GM18519 (cell line): ENCODE measurements at regions not wholly inside any gene's neighbourhood (a gene's known extent, or its start where the extent isn't known, plus 50 kb on each side); places are given as distances from the start of the nearest gene placed in this dataset.

Experiments
- ATAC-seq: cut with Tn5 transposase; IDR thresholded peaks from one replicate; pipeline ENCODE4 v1.9.1; 2021; ENCODE audit warnings: mild to moderate bottlenecking, moderate library complexity; ENCODE audit not compliant: unreplicated experiment, low FRiP score

DNA sequence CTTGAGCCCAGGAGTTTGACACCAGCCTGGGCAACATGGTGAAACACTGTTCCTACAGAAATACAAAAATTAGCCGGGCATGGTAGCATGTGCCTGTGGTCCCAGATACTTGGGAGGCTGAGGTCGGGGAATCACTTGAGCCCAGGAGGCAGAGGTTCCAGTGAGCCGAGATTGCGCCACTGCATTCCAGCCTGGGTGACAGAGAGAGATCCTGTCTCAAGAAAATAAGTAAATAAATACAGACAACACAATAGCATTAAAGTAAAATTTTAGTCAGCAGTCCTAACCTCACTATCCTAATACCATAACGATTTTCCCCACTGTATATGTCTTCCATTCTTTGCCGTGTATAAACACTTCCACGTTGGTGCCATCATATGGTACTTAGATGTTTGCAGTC is 83.0 kb upstream of the MBOAT2 start:
- no peak for ATAC-seq

DNA sequence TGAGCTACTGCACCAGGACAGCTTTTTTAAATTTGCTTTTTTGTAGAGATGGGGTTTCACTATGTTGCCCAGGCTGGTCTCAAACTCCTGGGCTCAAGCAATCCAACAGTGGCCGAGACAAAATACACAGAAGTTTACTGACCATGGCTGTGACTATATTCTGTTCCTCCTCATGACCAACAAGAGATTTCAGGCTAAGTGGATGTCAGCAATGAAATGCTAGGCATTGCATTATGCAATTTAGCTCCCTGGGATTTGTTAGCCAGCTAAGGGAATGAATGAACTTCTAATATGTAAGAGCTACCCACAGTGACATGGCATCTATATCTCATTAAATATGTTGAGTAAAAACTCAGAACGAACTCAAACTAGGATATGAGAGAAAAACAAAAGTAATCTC is 81.9 kb upstream of the MBOAT2 start:
- ATAC-seq, result no peak

DNA sequence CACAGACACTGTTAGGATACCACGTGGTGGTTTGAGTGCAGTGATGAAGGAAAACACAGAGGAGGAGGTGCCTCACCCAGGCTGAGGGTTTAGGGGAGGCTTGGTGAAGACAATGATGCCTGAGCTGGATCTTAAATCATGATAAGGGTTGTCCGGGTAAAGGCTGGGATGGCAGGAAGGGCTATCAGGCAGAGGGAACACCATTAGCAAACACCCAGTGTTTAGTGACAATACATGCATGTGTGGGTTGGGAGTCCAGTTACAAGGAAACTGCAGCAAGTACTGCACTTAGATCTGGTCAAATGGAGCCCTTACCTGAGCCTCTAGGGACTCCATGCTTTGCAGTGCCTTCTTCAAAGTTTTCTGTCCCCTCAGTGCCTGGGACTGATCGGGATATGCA is 79.8 kb upstream of the MBOAT2 start:
- no peak for ATAC-seq

DNA sequence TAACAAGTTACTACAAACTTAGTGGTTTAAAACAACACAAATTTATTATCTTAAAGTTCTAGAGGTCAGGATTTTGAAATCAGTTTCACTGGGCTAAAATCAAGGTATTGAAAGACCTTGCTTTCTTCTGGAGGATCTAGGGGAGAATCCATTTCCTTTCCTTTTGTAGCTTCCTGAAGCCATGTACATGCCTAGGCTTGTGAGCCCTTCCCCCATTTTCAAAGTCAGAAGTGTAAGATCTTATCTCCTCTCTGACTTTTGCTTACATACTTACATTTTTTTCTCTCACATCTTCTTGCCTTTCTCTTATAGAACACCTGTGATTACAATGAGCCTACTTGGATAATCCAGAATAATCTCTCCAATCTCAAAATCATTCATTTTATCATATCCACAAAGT is 78.7 kb upstream of the MBOAT2 start:
- ATAC-seq, result no peak

DNA sequence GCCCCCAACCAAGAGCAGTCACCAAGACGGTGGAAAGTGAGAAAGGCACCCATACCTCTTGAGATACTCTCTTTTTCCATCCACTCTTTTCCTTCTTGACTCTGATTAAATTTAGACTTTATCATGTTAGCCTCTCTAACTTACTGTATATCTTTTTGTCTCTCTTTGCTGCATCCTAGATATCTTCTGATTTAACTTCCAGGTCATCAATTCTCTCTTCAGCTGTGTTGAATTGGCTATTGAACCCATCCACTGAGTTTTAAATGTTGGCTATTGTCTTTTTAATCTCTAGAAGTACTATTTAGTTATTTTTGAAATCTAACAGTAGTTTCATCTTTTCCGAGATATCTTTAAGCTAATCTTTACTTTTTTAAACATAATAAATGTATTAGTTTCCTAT is 78.3 kb upstream of the MBOAT2 start:
- ATAC-seq, result no peak

DNA sequence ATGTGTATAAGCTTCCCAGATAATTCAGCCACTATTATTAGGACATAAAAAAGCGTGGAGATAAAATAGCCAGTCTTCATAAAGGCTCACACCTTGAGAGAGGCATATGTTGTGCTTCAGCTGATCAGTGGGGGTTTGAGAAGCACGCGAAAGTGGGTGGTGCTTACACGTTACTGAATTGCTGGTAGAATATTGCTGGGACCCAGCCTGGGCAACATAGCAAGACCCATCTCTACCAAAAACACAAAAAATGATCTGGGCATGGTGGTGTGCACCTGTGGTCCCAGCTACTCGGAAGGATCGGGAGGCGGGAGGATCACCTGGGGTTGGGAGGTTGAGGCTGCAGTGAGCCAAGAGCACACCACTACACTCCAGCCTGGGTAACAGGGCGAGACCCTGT is 74.9 kb upstream of the MBOAT2 start:
- ATAC-seq, result no peak

DNA sequence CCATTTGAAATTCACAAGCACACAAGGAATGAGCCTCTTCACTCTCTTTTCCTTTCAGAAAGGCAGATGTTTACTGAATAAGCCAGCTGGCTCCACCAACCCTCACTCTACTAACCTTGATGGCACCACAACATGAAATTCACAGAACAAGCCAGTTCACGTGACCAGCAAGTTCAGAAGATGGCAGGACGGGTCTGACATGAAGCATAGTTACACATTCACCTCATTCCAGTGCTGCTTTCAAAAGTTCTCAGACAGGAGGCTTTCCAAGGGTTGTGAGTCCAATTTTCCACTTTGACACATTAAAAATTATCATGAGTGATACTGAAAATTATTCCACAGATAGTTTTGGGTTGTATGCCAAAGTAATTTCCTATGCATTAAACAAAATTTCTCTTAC is 74.2 kb upstream of the MBOAT2 start:
- ATAC-seq, result no peak

DNA sequence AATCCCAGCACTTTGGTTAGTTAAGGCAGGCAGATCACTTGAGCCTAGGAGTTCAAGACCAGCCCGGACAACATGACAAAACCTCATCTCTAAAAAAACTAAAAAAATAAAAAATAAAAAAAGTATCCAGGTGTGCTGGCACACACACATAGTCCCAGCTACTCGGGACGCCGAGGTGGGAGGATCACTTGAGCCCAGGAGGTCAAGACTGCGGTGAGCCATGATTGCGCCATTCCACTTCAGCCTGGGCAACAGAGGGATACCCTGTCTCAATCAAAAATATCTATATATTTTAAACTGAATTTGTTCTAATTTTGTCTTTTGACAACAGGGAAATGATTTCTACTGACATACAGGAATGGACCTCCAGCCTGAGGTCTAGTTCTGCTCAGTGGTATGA is 73.3 kb upstream of the MBOAT2 start:
- ATAC-seq, result no peak

DNA sequence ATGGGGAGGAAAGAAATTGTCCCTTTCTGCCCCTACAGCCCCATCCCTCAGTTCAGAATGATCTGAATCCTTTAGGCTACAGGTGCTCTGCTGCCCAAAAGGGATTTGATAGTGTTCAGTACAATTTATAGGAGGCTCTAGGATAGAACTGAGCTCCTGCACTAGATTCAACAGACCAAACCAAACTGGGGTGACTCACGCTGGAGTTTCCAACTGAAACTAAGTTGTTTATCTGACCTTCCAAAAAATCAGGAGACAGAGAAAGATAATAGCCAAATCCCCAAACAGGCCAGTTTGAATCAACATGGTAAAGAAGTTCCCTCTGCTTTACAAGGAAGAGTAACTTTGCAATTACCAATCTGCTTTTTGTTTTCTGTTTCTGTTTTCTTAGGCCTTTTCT is 72.7 kb upstream of the MBOAT2 start:
- ATAC-seq, result no peak

DNA sequence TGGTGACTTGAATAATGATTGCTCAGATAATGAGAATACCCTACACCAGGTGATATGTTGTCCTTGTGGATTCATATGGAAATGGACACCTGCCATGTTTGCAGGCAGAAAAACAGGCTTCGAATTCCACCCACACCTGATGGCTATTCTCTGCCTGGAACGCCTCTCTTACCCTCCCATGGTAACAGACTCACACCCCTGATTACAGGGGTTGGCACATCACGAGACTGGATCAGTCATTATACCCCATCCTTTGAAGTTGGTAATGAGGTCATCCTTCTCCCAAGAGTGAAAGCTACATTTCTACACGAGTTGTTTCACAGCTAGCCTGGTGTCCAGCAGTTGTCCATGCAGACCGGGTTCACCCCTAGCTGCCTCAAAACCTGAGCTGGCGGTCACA is 71.4 kb upstream of the MBOAT2 start:
- no peak for ATAC-seq

DNA sequence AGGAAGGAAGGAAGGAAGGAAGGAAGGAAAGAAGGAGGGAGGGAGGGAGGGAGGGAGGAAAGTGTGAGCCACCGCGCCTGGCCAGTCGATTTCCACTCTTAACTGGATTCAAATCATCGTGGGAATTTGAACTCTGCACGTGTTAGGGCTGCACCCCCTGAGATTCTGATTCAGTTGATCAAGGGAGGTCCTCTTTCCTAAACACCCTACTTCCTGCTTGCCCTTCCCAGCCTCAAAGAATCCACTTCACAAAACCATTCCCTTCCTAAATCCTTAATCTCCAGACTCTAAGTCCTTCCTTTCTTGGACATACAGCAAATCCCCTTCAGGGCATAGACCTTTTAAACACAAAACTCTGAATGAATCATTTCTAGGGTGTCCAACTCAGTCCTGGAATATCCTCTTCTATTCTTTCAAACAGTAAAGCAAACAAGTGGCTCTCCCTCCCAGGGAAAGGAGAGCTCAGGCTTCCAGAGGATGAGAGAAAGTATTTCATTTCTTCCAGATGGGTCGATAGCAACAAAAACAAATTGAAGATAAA is 68.2 kb upstream of the MBOAT2 start:
- ATAC-seq, result no peak

DNA sequence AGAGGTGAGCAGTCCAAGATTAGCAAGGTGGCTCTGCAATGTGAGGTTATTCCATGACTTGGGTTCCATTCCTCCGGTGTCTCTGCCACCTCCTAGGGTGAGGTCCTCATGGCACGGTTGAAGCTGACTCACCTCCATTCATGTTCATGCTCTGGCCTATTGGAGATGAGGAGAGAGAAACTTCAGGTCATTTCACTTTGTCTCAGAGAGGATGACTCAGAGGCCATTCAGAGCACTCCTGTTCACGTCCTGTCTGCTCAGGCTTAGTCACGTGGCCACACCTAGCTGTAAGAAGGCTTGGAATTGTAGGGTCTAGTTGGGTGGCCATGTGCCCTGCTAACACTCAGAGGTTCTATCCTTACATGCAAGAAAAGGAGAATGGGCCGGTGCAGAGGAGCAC is 67.5 kb upstream of the MBOAT2 start:
- no peak for ATAC-seq

DNA sequence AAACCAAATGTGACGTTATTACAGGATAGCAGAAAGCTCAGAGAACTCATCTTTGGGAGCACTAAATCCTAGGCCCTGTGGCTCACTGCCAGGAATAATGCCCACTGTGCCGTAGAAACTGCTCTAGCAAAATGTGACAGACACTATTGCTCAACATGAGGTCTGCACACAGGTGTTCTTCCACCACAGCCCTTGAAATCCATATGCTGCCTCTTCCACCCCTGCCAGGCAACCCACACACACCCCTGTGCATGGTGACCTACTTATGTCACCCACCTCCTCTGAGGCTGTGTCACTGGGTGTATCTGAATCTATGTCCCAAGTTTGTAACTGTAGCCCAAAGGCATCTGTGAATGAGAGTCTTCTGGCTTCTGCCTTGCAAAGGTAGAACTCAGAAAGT is 66.1 kb upstream of the MBOAT2 start:
- no peak for ATAC-seq

DNA sequence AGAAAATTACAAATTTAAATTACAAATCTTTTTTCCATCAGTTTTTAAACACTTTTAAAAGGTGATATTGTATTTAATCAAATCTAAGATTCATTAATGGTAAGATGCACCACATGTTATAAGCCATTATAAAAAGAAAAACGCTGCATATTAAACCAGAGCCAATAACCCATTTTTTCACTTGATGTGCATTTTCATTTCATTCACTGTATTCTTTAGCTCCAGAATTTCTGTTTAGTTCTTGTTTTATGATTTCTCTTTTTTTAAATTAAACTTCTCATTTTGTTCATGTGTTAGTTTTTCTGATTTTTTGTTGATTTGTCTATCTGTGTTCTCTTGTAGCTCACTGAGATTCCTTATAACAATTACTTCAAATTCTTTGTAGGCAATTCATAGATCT is 62.4 kb upstream of the MBOAT2 start:
- no peak for ATAC-seq

DNA sequence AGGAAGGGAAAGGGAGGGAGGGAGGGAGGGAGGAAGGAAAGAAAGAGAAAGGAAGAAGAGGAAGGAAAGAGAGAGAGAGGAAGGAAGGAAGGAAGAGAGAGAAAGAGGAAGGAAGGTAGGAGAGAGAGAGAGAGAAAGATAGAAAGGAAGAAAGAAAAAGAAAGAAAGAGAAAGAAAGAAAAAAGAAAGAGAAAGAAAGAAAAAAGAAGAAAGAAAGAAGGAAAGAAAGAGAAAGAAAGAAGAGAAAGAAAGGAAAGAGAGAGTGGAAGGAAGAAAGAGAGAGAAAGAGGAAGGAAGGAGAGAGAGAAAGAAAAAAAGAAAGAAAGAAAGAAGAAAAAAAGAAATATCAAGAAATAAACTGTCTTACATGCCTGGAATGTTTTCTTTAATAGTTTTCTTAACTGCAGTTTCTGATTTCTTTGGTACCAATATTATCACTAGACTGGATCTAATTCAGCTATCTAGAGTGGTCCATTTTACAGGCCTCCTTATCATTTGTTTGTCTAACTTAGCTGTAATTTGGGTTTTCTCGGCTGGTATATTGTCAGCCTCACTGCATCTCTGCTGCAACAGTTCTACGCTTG is 59.6 kb upstream of the MBOAT2 start:
- no peak for ATAC-seq

DNA sequence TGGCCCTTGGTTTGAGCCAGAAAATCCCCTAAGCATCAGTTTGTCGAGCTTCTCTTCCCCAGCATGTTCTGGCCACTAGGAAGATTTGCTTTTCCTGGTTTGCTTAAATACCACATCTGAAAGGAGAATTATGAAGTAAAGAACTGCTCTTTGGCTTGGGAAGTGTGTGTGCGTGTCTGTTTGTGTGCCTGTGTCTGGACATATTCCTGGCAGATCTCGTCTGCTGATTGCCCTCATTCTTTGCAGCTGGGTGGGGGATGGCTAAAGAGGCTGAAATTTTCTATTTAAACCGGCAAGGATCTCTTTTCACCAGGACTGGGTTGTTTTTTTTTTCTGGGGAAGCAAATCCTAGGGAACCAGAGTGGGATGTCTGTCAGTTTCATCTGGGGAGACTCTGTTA is 57.3 kb upstream of the MBOAT2 start:
- ATAC-seq, result no peak

DNA sequence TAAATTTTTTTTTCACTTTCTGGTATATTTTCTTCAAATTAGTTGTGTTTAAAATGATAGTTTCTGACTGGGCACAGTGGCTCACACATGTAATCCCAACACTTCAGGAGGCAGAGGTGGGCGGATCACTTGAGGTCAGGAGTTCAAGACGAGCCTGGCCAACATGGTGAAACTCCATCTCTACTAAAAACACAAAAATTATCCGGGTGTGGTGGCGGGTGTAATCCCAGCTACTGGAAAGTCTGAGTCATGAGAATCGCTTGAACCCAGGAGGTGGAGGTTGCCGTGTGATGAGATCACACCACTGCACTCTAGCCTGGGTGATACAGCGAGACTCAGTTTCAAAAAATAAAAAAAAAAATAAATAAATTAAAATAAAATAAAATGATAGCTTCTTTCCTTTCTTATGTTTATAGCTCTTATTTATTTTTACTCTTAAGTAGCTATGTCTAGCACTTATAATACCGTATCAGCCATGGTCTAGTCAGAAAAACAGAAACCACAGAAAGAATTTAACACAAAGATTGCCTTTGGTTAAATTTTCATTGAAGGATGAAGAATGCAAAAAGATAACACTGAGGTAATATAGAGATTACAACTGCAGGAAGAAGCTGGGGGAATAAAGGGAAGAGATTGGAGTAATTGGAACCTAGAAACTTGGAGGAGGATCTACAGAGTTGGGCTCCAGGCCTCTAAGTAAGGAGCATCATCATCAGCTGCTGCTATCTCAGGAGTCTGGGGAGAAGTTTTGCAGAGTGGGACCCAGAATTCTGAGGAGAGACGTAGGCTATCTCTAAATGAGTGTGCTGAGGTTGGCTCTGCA is 54.7 kb upstream of the MBOAT2 start:
- no peak for ATAC-seq

DNA sequence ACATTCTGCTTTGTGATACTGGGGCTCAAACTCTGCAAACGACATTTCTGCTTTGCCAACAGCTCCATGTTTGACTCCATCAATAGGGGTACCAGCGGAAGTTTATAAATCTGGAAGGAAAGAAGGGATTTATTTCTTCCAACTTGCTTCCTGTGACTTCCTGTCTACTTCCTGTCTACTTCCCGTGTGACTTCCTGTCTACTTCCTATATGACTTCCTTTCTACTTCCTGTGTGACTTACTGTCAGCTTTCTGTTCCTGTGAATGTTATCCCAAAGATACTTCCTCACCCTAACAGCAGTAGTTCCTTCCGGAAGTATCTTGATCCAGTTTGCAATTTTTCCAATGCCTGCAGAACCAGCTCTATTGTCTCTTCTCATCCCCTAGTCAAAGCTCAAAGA is 52.0 kb upstream of the MBOAT2 start:
- no peak for ATAC-seq

DNA sequence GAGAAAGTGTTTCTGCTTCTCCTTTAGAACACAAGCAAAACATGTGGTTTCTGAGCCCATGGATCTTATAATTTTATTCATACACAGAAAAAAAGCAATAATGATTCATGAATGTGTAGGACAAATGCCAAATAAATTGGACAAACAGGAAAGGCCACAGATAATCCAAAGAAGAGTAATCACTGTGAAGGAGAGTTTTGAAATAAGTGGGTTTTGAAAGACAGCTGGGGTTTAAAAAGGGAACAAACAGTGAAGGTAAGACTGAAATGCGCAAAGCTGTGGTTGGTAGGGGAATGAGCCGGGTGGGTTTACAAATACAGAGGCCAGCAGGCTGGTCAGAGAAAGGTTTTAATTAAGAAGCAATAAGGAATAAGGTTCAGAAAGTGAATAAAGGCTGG is 50.0 kb upstream of the MBOAT2 start:
- ATAC-seq, result no peak
